ENCODE measurements at regions not wholly inside any gene's neighbourhood (a gene's known extent, or its start where the extent isn't known, plus 50 kb on each side); places are given as distances from the start of the nearest gene placed in this dataset.

DNA sequence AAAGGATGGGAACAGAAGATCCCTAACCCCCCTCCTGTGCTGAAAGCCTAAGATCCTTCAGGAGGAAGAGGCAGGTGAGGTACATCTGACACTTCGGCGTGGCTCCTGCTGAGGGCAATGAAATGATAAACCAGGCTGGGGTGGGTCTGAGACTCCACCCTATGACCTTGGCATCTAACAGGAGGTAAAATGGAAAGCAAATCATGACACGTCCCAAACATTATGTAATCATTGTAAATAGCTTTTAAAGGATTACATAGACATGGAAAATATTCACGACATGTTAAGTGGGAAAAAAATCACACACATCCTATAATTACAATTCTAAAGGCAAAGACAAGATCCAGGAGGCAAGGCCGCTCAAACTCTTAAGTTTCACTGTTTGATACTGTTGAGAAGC, 70.5 kb downstream of the LINC01488 start (continued):
- TF ChIP-seq ZNF462 (CRISPR knock-in tag; IDR thresholded peaks at IDR 0.05) (no peak), POLR2AphosphoS5 (IDR thresholded peaks at IDR 0.05; ENCODE audit: low read depth) (no peak), ETS1 (IDR thresholded peaks at IDR 0.05) (no peak), ZNF331 (CRISPR knock-in tag; IDR thresholded peaks at IDR 0.05; ENCODE audit: low read depth) (no peak), EZH2phosphoT487 (IDR thresholded peaks at IDR 0.05; ENCODE audit: unreplicated experiment) (no peak), EZH2 (IDR thresholded peaks at IDR 0.05; ENCODE audit: low read depth, unreplicated experiment) (no peak), ZNF114 (CRISPR knock-in tag; IDR thresholded peaks at IDR 0.05) (no peak)

GRCh38 chr11:69552951-69553350, 71.5 kb downstream of the LINC01488 start:
- H3K27me3 Mint-ChIP-seq (ENCODE audit: insufficient read depth, low read depth, poor library complexity): peaks cover 6% of the 10 kb centered on the region
- H3F3A ChIP-seq (replicated peaks; ENCODE audit: low read depth): no peaks in the 10 kb centered on the region
- H3K4me1 ChIP-seq (ENCODE audit: insufficient read depth): no peaks in the 10 kb centered on the region
- peaks cover 10% of the 10 kb centered on the region; the same call in 2 of the 3 replicates for H3K36me3 Mint-ChIP-seq (ENCODE audit: low read depth)
- H3K9me3 Mint-ChIP-seq: peaks cover 25% of the 10 kb centered on the region
- H3K36me3 ChIP-seq (ENCODE audit: insufficient read depth): no peaks in the 10 kb centered on the region
- no peak overlapping the region for H3K4me3 Mint-ChIP-seq
- H2AFZ ChIP-seq: no peak overlapping the region
- H3K27ac Mint-ChIP-seq: no peak overlapping the region
- no peak for ATAC-seq
- H3K79me2 ChIP-seq (replicated peaks; ENCODE audit: insufficient read depth): no peaks in the 10 kb centered on the region
- no peaks in the 10 kb centered on the region for H3K9me2 ChIP-seq (ENCODE audit: insufficient read depth)
- H3K4me1 Mint-ChIP-seq: no peaks in the 10 kb centered on the region
- H3K27me3 ChIP-seq (ENCODE audit: insufficient read depth): no peaks in the 10 kb centered on the region
- no peaks in the 10 kb centered on the region for H4K20me1 ChIP-seq (replicated peaks; ENCODE audit: insufficient read depth)
- no peak overlapping the region for H3K4me3 ChIP-seq
- DNase-seq (ENCODE audit: low spot score): no peak
- H3K27ac ChIP-seq (ENCODE audit: low read depth): no peak overlapping the region
- no peak overlapping the region for H3K4me2 ChIP-seq
- TF ChIP-seq ETS1 (IDR thresholded peaks at IDR 0.05): no peak
- no peak for TF ChIP-seq POLR2AphosphoS5 (IDR thresholded peaks at IDR 0.05; ENCODE audit: low read depth)
- no peak for TF ChIP-seq JUNB (IDR thresholded peaks at IDR 0.05; ENCODE audit: unreplicated experiment)
- no peak for TF ChIP-seq NANOG (IDR thresholded peaks at IDR 0.05; ENCODE audit: borderline replicate concordance)
- TF ChIP-seq ZNF114 (CRISPR knock-in tag; IDR thresholded peaks at IDR 0.05): no peak
- TF ChIP-seq REST (IDR thresholded peaks at IDR 0.05; ENCODE audit: unreplicated experiment): no peak
- TF ChIP-seq CREB1 (CRISPR knock-in tag; IDR thresholded peaks at IDR 0.05; ENCODE audit: low read depth): no peak
- TF ChIP-seq EZH2 (IDR thresholded peaks at IDR 0.05; ENCODE audit: low read depth, unreplicated experiment): no peak
- no peak for TF ChIP-seq ZNF331 (CRISPR knock-in tag; IDR thresholded peaks at IDR 0.05; ENCODE audit: low read depth)
- no peak for TF ChIP-seq EZH2phosphoT487 (IDR thresholded peaks at IDR 0.05; ENCODE audit: unreplicated experiment)
